Small intestine (tissue), 7 donors: ENCODE measurements at regions not wholly inside any gene's neighbourhood (a gene's known extent, or its start where the extent isn't known, plus 50 kb on each side); places are given as distances from the start of the nearest gene placed in this dataset.
A peak's percentile ranks its signal among the peaks of the same experiment; 100 is the strongest.

Source experiments
- DNase-seq, 2 donors: peaks; one replicate each; pipeline versions ENCODE4 v3.0.0 to v3.0.0-alpha.2; 2013
- FAIRE-seq: peaks from 2 replicates; lab custom pipeline; 2012; peaks lifted over from hg19 to GRCh38; lab: Jason Lieb, UNC
- H3K27ac ChIP-seq, 3 donors: one replicate each; pipeline ENCODE4 v1.5.1; 2013; ENCODE audit warnings: low read length in 2 of 3, mild to moderate bottlenecking in 2 of 3, control low read depth in 1 of 3, inconsistent platforms in 1 of 3, low read depth in 1 of 3, moderate library complexity in 1 of 3
- H3K27me3 ChIP-seq, 3 donors: one replicate each; pipeline ENCODE4 v1.6.1; 2013; ENCODE audit warnings: low read length in 3 of 3, inconsistent platforms in 1 of 3; ENCODE audit not compliant: control insufficient read depth in 3 of 3, insufficient read depth in 3 of 3
- H3K36me3 ChIP-seq, 3 donors: one replicate each; pipeline ENCODE4 v1.6.1; 2013; ENCODE audit warnings: low read length in 3 of 3, inconsistent platforms in 1 of 3, low read depth in 1 of 3, mild to moderate bottlenecking in 1 of 3, moderate library complexity in 1 of 3; ENCODE audit not compliant: control insufficient read depth in 3 of 3, insufficient read depth in 2 of 3
- H3K4me1 ChIP-seq, 3 donors: one replicate each; pipeline ENCODE4 v1.6.1; 2013; ENCODE audit warnings: low read length in 2 of 3, inconsistent platforms in 1 of 3, low read depth in 1 of 3, mild to moderate bottlenecking in 1 of 3, moderate library complexity in 1 of 3; ENCODE audit not compliant: control insufficient read depth in 3 of 3, insufficient read depth in 2 of 3
- H3K4me3 ChIP-seq, 3 donors: one replicate each; pipeline ENCODE4 v1.5.1; 2013; ENCODE audit warnings: low read length in 3 of 3, control low read depth in 1 of 3, inconsistent platforms in 1 of 3, low read depth in 1 of 3, mild to moderate bottlenecking in 1 of 3, moderate library complexity in 1 of 3
- H3K9me3 ChIP-seq, 2 donors: one replicate each; pipeline ENCODE4 v1.6.1; 2013; ENCODE audit warnings: low read depth in 1 of 2, low read length in 1 of 2; ENCODE audit not compliant: control insufficient read depth in 2 of 2, insufficient read depth in 1 of 2
- WGBS, 3 donors: extraction: QIAGEN DNeasy Blood & Tissue Kit; methylation state at CpG; one replicate each; pipeline ENCODE4 v1.1.7; 2013; 5-methylcytosine and 5-hydroxymethylcytosine counted together
- donor health status: healthy with polysubstance abuse.
- donor health status: control.
- donor health status: control.
- donor health status: Bipolar disorder and iron deficiency.
- donor health status: healthy.

DNA sequence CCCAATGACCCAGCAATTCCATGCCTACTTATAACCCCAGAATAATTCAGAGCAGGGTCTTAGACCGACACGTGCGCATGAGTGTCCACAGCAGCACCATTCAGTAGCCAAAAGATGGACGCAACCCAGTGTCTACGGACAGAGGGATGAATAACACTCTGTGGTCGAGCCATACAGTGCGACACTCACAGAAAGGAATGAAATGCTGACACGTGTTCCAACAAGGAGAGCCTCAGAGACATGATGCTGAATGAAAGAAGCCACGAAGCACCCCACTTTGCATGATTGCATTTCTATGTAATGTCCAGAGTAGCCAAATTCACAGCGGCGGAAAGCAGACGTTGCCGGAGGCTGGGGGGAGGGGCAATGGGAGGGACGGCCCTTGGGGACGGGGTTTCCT lies 134.4 kb downstream of the CTTN start:
- 77 to 92% (median 82%) methylated on average over 15 of the region's 15 CpGs for WGBS, 3 donors
- Histone ChIP-seq H3K4me3 (no peak overlapping the region), H3K36me3 (peaks cover 0 to 2% (median 0%) of the 10 kb centered on the region in 3 donors), H3K4me1 (no peaks in the 10 kb centered on the region), H3K27ac (no peak overlapping the region), H3K27me3 (no peaks in the 10 kb centered on the region), H3K9me3 (peaks cover 0 to 12% of the 10 kb centered on the region in 2 donors)
- no peak for FAIRE-seq
- DNase-seq, result no peak

DNA sequence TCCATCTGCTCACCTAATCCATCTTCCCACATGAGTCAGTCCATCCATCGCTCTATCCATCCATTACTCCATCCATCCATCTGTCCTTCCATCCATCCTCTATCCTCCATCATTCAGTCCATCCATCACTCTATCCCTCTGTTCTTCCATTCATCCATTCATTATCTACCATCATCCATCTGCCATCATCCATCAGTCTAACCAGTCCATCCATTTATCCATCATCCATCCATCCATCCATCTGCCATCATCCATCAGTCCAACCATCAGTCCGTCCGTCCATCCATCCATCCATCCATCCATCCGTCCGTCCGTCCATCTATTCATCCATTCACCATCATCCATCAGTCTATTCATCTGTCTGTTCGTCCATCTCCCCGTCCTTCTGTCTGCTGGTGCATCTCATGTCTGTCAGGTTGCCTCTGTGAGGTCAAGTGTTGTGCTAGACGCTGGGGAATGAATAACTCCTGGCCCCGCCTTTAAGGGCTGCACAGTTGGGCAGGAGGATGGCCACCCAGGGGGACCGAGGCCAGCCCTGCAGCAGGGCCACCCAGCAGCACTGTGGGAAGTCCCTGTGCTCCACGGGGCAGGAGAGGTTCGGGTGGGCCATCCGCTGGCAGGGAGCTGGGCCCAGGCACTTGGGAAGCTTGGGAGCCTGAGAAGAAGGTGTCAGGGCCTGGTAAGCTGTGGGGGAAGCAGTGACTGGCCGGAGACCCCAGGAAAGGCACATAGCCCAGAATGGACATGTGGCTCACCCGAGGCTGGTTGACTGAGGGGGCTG lies 137.1 kb downstream of the CTTN start:
- DNase-seq, result no peak
- Histone ChIP-seq H3K27ac (no peak overlapping the region), H3K36me3 (peaks cover 0 to 2% (median 0%) of the 10 kb centered on the region in 3 donors), H3K4me1 (no peaks in the 10 kb centered on the region), H3K27me3 (no peaks in the 10 kb centered on the region), H3K9me3 (peaks cover 0 to 6% of the 10 kb centered on the region in 2 donors), H3K4me3 (no peak overlapping the region)
- WGBS, 3 donors, result 88 to 95% (median 94%) methylated on average over 15 to 16 of the region's 16 CpGs
- no peak for FAIRE-seq

DNA sequence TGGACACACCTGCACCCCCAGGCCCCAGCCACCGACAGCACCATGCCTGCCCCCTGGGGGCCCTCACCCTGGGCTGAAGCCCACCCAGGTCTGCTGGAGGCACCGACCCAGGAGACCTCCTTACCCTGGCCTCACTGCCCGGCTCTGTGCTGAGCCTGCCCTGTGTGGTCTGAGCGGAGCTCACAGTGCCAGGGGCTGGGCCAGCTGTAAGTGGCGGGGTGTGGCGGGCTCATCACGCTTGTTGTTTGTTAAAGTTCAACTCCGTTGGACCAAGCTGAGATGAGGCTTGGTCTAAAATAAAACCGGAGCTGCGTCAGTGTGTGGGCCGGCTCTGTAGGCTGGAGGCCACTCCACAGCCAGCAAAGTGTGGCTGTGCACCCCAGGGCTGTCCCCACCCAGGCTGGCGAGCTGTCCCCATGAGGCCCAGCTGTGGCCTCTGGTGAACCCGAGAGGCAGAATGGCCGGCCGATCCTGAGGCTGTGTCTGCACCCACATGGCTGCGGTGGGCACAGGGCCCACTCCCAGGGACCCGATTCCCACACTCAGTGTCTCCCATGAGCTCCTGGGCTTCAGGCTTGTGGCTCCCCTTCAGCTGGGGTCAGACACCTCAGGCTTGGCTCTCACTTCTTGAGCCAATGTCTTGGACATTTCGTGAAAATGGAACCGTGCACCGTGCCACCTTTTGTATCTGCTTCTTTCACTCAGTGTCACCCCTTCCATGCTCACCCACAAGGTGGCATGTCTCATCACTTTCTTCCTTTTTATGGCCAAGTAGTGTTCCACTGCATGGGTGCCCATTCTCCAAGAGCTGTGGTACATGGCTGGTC lies 137.9 kb downstream of the CTTN start:
- FAIRE-seq, result no peak
- 88 to 90% (median 89%) methylated on average over 20 of the region's 20 CpGs for WGBS, 3 donors
- H3K9me3 ChIP-seq, result peaks cover 0 to 6% of the 10 kb centered on the region in 2 donors

DNA sequence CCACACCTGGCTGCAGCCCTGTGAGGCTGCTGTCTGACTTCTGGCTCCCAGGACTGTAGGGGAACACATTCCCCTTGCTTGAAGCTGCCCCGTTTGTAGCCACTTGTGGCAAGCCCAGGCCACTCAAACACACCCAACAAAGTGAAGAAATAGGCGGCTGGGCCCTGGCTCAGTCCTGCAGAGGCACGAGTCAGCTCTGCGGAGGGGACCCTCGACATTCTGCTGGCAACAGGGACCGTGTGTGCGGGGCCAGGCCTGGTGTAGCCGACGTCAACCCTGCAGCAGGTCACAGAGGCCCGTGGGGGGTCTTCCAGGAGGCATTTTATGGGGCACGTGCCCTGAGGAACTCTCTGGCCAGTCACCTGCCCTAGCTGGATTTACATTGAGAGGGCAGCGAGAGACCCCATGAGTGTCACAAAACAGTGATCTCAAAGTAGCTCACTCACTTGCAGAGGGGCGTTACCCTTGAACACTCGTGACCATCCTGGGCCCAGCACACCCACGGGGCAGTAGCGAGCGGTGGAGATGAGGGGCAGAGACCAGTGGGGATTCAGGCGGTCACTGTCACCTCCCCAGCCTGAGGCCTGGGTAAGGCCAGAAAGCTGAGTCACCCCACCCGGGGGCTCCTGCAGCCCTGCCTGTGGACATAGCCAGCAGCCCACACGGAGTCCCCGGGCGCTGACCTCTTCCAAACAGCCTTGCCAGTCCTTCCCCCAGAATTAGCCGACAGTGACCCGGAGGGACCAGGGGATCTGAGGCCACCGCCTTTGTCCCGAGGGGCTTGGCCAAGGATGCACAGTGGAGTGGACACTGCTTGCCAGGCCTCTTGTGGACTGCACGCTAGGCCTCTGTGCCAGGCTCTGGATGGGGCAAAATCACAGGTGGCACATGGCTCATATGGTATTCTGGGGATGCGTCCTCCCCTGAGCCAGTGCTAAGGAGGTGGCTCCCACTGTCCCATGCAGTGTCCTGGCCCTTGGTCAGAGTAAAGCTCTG lies 139.5 kb downstream of the CTTN start:
- Histone ChIP-seq H3K36me3 (peaks cover 0 to 2% (median 0%) of the 10 kb centered on the region in 3 donors), H3K4me1 (no peaks in the 10 kb centered on the region), H3K9me3 (peaks cover 0 to 14% of the 10 kb centered on the region in 2 donors), H3K27ac (no peak overlapping the region), H3K27me3 (no peaks in the 10 kb centered on the region), H3K4me3 (no peak overlapping the region)
- DNase-seq (no peak), FAIRE-seq (no peak)
- WGBS, 3 donors, result 87 to 90% (median 89%) methylated on average over 27 to 28 of the region's 28 CpGs

More for the DNA sequence above, 137.9 kb downstream of the CTTN start:
- H3K4me3 ChIP-seq, result no peak overlapping the region
- H3K4me1 ChIP-seq, result no peaks in the 10 kb centered on the region
- peak in 1 of 2 donors; percentile 48 for DNase-seq
- H3K27ac ChIP-seq, result no peak overlapping the region
- no peaks in the 10 kb centered on the region for H3K27me3 ChIP-seq
- H3K36me3 ChIP-seq, result peaks cover 0 to 2% (median 0%) of the 10 kb centered on the region in 3 donors

DNA sequence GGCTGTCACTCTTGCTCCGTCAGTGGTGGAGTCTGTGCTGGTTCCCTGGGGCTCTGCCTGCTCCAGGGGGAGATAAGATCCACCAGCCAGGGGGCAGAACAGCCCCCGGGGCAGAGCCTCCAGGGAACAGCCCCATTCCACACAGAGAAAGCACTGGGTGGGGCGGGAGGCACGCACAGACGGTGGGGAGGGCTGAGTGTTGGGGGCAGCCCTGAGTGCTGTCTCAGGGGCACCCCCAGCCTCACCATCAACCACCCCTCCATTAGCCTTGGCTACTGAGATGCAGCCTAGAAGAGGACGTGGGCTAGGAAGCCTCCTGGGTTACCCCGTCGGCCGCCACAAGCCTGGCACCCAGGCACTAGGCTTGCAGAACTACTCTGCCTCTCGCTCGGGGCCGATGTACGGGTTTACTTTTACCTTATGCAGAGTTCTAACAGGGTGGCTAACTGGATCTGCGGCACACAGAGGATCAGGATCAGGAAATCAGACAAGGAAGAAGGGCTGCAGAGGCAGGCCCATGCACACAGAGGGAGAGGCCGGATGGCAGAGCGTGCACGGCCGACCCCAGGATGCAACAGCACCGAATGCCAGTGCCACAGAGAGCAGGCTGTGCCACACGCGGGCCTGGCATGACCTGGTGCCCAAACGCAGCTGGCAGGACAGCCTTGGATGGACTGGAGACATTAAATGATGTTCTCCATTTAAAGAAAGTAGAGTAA lies 140.5 kb downstream of the CTTN start:
- H3K27ac ChIP-seq, result no peak overlapping the region
- H3K4me1 ChIP-seq, result no peaks in the 10 kb centered on the region
- no peak for DNase-seq
- 83 to 90% (median 85%) methylated on average over 22 of the region's 22 CpGs for WGBS, 3 donors
- no peaks in the 10 kb centered on the region for H3K27me3 ChIP-seq
- H3K9me3 ChIP-seq, result peaks cover 0 to 14% of the 10 kb centered on the region in 2 donors
- FAIRE-seq, result no peak
- H3K36me3 ChIP-seq, result peaks cover 0 to 2% (median 0%) of the 10 kb centered on the region in 3 donors
- no peak overlapping the region for H3K4me3 ChIP-seq

DNA sequence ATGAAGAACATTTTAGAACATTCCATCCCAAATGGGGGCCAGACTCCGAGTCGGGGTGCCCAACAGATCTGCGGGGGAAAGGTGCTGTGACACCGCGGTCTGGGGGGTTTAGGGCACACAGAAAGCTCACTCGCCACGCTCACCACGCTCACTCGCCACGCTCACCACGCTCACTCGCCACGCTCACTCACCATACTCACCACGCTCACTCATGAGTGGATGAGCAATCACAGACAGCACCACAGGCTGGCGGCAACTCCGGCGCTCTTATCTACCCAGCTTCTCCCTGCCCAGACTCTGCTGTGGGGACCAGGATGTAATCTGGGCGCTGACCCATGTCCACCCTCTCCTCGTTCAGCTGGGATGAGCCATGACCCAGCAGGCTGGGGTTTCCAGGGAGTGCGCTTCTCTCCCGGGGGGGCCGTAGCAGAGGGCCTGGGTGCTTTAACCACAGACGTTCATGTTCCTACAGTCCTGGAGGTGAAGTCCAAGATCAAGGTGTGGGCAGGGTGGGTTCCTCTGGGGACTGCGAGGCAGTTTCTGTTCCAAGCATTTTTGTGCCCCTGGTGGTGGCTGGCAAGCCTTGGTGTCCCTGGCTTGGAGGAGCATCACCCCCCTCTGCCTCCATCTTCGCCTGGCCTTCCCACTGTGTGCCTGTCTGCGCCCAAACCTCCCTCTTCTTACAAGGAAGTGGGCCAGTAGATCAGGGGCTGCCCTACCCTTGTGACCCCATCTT lies 141.2 kb downstream of the CTTN start:
- Histone ChIP-seq H3K4me3 (no peak overlapping the region), H3K9me3 (peaks cover 0 to 11% of the 10 kb centered on the region in 2 donors), H3K36me3 (peaks cover 0 to 2% (median 0%) of the 10 kb centered on the region in 3 donors), H3K27ac (no peak overlapping the region), H3K4me1 (no peaks in the 10 kb centered on the region), H3K27me3 (no peaks in the 10 kb centered on the region)
- no peak for DNase-seq
- WGBS, 3 donors, result 83 to 91% (median 87%) methylated on average over 26 of the region's 26 CpGs
- no peak for FAIRE-seq

DNA sequence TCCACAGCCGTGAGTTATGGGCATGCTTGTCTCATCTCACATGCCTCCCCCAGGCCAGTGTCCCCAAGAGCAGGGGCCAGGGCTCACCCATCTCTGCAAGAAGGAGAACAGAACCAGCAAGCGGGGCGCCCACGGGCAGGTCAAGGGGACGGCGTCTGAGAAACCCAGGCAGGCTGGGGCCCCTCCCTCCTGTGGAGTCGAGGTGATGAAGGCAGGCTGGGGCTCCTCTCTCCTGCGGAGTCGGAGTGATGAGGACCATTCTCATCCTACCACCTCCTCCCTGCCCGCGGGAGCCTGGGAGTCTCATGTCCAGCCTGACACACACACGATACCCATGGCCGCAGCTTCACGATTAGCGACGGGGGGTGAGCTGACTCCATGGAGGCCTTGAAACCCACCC lies 141.9 kb downstream of the CTTN start:
- FAIRE-seq (no peak), DNase-seq (no peak)
- 90 to 98% (median 93%) methylated on average over 12 to 16 of the region's 16 CpGs for WGBS, 3 donors

More for the DNA sequence above, 141.9 kb downstream of the CTTN start:
- no peak overlapping the region for H3K4me3 ChIP-seq
- no peaks in the 10 kb centered on the region for H3K27me3 ChIP-seq
- H3K9me3 ChIP-seq, result peaks cover 0 to 8% of the 10 kb centered on the region in 2 donors
- H3K27ac ChIP-seq, result no peak overlapping the region
- peaks cover 0 to 2% (median 0%) of the 10 kb centered on the region in 3 donors for H3K36me3 ChIP-seq
- H3K4me1 ChIP-seq, result no peaks in the 10 kb centered on the region
